K562 (cell line): ENCODE measurements at regions not wholly inside any gene's neighbourhood (a gene's known extent, or its start where the extent isn't known, plus 50 kb on each side); places are given as distances from the start of the nearest gene placed in this dataset.

Experiments used
- AFF4 ChIP-seq: sonication (generic); formaldehyde crosslinking; IDR thresholded peaks from 2 replicates; pipeline ENCODE4 v1.8.0; 2023; ENCODE audit warnings: mild to moderate bottlenecking, missing genetic modification reagents
- BCLAF1 ChIP-seq, 2 experiments: fragments of 450-650 bp in 1 of 2; IDR thresholded peaks; 2 replicates each; pipeline ENCODE4 v1.6.1; 2011 to 2017; ENCODE audit warnings: low read depth in 2 of 2, antibody characterized with exemption in 1 of 2, borderline replicate concordance in 1 of 2, low read length in 1 of 2, mild to moderate bottlenecking in 1 of 2, mixed read lengths in 1 of 2; ENCODE audit not compliant: control insufficient read depth in 1 of 2
- HOMEZ ChIP-seq: fragments of 250-450 bp; sonication (Bioruptor Pico); IDR thresholded peaks from 2 replicates; pipeline ENCODE4 v1.4.0; 2020; ENCODE audit warnings: mild to moderate bottlenecking, moderate library complexity
- TGIF2 ChIP-seq: sonication (generic); formaldehyde crosslinking; IDR thresholded peaks from 2 replicates; pipeline ENCODE4 v1.8.1; 2022; ENCODE audit warnings: mild to moderate bottlenecking, missing genetic modification reagents, moderate library complexity
- TF ChIP-seq, protein P1 (sequence below), 2 experiments: fragments of 250-450 bp in 1 of 2; fragments of 450-650 bp in 1 of 2; sonication (Bioruptor Pico) in 1 of 2; IDR thresholded peaks; 2 replicates each; pipeline versions ENCODE4 v1.6.1 to v1.8.0; 2016 to 2021; ENCODE audit warnings: mild to moderate bottlenecking in 2 of 2, moderate library complexity in 2 of 2, missing compliant biosample characterization in 1 of 2, missing genetic modification characterization in 1 of 2

DNA sequence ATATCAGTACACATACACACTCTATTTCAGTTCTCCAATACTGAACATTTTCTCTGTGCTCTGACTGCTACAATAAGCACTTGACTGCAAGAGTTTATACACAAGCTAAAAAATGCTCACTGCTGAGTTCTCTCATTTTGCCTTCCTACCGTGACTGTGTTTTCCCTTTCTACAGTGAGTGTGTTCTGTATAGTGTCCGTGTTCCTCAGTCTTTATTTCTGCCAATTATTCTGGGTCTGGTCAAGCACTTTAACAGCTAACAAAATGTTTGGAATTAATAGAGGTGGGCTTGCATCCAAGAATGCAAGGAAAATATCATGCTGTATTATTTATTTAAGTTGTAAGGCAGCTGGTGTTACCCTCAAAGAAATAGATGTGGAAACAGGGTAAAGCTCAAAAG lies 217.0 kb upstream of the NREP start (continued):
- TF ChIP-seq, protein P1, sequence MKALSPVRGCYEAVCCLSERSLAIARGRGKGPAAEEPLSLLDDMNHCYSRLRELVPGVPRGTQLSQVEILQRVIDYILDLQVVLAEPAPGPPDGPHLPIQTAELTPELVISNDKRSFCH (CRISPR knock-in tag; IDR thresholded peaks at IDR 0.05): no peak
- TF ChIP-seq, protein P1 (tag; IDR thresholded peaks at IDR 0.05): no peak
- TF ChIP-seq AFF4 (CRISPR knock-in tag) (no peak), TGIF2 (no peak), HOMEZ (CRISPR knock-in tag) (no peak), BCLAF1 (IDR thresholded peaks at IDR 0.05; ENCODE audit: borderline replicate concordance in 1 of 2, control insufficient read depth in 1 of 2, low read depth in 2 of 2, low read length in 1 of 2) (no peak)
- TF ChIP-seq, all 486 proteins: peak for 0
